OCI-LY1 (cell line): ENCODE measurements at regions not wholly inside any gene's neighbourhood (a gene's known extent, or its start where the extent isn't known, plus 50 kb on each side); places are given as distances from the start of the nearest gene placed in this dataset.
"Not testable (repeated sequence)": the region's sequence is repeated elsewhere in the genome, so short reads cannot be mapped to it uniquely, and the experiment has no call there.

Source experiments
- CTCF ChIP-seq: fragments of 200-600 bp; sonication (generic), shearing (Covaris generic); IDR thresholded peaks from 2 replicates; pipeline ENCODE4 v1.5.1; 2017; ENCODE audit warnings: mild to moderate bottlenecking, antibody characterized with exemption, low read length, moderate library complexity, mixed read lengths
- EZH2 ChIP-seq: fragments of 200-600 bp; sonication (generic), shearing (Covaris generic); IDR thresholded peaks from 2 replicates; pipeline ENCODE4 v1.8.0; 2017; ENCODE audit warnings: borderline replicate concordance, mixed run types, mild to moderate bottlenecking, antibody characterized with exemption, low read length, moderate library complexity, mixed read lengths

- TF ChIP-seq CTCF, EZH2: not testable (repeated sequence)
These were observed 1086.5 kb downstream of the SORCS3 start for GRCh38 chr10:105727586-105727985.
